NCI-H774 (cell line): ENCODE measurements at regions not wholly inside any gene's neighbourhood (a gene's known extent, or its start where the extent isn't known, plus 50 kb on each side); places are given as distances from the start of the nearest gene placed in this dataset.
"Not testable (repeated sequence)": the region's sequence is repeated elsewhere in the genome, so short reads cannot be mapped to it uniquely, and the experiment has no call there.

Source experiments
- DNase-seq: peaks from one replicate; lab custom pipeline; 2025; lab: John Stamatoyannopoulos, UW

DNA sequence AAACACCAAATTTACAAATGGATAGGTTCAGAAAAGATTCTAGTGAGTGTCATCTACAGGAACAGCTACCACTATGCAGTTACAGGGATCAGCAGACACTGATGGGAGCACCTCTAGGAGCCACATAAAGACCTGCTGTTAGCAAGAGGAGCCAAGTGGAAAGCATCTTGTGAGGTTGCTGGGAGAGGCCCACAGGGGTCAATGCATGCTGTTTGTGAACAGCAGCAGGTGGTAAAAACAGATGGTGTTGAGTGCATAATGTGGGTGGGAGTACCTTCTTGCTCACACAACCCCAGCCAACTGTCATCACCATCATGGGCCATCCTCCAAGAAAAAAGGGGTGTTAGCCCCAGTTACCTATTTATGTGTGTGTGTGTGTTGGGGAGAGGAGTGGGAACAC lies 215.2 kb upstream of the SSTR1 start:
- DNase-seq: no peak

DNA sequence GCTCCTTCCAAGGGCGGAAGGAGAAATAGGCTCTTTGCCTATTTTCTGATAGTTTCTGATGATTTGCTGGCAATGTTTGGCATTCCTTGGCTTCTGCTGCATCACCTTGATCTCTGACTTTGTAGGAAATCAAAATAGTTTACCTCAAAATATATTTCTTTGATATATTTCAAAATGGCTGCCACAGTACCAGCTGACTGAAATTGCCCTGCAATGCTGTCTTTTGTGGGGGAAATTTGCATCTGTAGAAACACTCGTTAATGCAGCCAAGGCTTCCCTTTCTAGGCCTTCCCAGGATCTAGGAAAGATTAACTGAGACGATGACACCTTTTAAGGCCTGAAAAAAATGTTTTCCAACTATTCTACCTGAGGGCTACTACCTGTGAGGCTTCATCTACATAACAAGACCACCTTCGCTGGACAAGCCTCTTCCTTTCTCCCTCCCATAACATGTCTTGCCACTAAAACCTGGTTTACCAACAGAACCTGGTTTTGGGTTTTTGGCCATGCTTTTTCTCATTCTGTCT lies 212.8 kb upstream of the SSTR1 start:
- no peak for DNase-seq

DNA sequence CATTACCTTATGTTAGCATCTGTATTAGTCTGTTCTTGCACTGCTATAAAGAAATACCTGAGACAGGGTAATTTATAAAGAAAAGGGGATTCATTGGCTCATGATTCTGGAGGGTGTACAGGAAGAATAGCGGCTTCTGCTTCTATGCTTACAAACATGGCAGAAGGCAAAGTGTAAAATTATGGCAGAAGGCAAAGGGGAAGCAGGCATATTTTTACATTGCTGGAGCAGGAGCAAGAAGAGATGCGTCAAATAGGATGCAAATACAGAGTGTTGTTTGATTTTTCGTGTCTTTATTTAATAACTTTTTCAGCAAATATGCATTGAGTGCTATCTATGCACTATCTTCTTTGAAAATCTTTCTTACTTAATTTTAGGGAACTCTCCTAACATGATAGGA lies 210.7 kb upstream of the SSTR1 start:
- no peak for DNase-seq

DNA sequence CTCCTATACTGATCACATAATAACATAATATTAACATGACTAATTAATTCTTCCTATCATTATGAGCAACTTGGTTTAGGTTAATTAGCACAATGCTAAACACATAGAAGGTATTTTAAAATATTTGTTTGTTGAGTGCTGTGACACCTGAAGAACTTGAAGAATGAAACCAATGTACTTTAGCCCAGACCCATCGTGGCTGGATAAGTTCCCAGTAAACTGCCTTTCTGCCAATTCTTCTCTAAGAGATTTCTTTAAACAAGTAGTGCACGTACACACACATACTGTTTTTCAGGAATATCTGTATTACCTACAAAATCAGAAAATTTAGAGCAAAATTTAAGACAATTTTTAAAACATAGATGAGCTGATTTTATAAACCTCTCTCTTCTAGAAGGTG lies 207.4 kb upstream of the SSTR1 start:
- DNase-seq: no peak

DNA sequence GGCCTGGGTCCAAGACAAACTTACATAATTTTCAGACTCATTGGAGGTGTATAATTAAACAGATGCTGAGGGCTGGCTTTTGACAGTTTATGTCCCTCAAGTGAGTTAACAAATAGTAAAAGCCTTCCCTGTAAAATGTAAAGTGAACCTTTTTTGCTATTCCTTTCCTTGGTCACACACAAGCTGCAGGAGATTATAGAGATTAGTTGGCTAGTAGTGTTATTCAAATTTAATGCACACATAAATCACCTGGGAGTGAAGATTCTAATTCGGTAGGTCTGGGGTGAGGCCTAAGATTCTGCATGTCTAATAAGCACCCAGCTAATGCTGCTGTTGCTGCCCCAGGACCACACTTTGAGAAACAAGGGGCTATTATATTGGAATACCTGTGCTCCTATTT lies 206.2 kb upstream of the SSTR1 start:
- no peak for DNase-seq

DNA sequence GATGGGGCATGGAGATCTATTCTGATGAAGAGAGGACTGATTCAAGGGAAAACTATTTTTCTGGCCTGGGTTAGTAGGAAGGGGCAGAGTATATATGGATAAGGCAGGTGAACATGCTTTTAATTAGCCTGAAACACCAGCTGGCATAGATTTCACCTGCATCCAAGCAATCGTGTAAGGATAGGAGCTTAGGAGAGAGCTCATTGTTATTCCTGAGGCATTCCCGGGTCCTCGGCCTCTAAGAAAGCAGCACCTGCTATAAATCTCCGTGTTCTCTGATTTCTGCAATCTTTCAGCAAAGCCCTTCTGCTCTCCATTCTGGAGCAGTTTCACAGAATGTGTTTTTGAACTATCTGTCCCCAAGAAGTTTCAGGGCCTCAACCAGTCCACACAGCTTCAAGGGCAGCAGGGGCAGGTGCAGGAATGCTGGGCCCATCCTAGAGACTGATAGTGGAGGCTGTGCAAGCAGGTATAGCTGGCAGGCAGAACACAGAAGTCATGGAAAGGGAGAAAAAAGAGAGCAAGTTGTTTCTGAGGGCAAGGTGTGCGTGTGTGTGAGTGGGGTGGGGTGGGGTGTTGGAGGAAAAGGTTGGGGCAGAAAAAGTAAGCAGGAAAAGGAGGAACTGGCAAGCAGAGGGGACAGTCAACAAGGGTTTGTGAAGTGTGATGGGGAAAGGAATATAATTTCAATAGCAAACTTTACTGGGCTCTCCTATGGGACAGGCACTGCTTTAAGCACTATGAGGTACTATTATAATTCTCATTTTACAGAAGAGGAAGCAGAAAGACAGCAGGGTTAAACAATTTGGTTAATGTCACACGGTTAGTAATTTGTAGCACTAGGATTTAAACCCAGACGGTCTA lies 203.7 kb upstream of the SSTR1 start:
- DNase-seq: no peak

DNA sequence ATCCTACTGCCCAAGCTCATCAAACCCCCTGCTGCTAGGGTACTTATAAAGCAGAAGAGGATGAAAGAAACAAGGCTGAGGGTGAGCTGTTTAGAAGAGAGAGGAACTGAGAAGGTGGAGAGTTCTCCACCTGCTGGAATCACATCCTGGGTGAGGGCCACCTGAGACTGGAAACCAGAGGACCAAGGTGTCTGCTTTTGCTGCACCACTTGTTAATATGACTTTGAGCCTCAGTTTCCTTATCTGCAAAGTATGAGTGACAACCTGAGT lies 203.2 kb upstream of the SSTR1 start:
- no peak for DNase-seq

DNA sequence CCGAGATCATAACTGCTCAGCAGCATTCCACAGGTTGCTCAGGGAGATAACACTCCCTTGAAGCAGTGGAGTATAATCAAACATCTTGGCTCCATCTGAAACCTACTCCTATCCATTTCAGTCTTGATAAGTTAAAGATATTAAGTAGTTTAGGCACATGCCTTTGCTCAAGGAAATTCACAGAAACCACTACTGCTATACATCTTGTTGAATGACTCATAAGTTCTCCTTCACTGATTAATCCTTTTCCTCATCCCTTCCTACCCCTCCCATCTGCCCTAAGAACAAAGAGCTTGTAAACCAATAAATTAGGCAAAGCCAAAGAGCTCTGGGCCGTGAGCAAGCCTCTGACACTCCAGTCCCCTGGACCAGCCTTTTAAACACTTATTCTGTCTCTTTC lies 196.5 kb upstream of the SSTR1 start:
- DNase-seq: not testable (repeated sequence)

DNA sequence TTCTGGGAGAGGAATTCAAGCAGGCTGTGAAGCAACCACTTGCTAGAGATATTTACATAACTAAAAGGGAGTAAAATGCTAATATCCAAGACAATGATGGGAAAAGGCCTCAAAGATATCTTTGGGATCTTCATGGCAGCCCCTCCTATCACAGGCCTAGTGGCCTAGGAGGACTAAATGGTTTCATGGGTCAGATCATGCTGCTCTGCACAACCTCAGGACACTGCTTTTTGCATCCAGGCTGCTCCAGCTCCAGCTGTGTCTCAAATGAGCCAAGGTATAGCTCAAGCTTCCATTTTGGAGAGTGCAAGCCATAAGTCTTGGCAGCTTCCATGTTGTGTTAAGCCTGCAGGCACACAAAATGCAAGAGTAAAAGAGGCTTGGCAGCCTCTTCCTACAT lies 195.6 kb upstream of the SSTR1 start:
- no peak for DNase-seq

DNA sequence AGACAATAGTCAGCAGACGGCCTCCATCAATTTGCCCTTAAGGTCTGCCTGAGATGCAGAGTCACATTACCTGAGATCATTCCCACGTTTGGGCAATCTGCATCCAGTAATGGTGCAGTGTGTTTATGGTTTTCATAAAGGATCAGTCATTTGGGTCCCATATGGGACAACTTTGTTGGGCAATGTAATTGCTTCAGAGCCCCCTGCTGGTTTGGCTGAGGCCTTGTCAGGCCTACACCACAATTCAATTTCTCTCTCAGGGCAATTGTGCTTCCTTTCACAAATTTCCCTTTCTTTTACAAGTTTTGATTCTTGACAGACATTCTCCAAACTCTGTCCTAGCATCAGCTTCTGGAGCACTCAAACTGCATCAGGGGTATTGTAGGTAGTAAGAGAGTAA lies 191.2 kb upstream of the SSTR1 start:
- DNase-seq: no peak

DNA sequence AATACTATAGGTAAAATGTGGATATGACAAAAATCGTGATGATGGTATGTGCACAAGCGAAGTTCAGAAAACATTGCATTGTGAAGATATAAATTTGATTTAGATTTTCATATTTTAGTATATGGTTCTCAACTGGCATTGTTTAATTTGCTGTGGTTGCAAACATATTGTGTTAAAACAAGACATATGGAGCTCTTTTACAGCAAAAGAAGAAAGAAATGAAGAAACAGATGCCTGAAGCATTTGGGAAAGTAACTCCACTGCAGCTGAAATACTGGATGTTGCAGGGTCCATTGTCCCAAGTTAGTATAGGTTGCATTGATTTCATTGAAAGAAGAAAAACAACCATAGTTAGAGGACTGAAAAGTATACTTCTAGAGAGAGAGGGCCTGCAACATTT lies 185.8 kb upstream of the SSTR1 start:
- DNase-seq: no peak

DNA sequence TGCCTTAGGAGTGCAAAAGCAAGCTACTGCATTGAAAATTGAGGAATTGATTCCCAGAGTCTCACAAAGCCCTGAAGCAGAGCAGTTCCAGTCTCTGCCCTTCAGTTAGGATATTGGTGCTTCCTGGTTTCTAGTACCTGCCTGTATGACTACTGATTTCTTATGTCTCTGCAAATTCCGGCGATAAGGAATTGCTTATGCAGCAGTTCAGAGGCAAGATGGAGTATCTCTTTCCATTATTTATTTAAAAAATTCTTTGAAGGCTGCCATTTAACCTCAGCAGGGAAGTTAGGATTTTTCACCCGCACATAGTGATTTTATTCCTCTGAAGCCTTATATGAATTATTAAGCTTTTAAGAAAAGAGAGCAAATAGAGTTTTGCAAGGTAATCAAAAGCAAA lies 184.9 kb upstream of the SSTR1 start:
- no peak for DNase-seq

DNA sequence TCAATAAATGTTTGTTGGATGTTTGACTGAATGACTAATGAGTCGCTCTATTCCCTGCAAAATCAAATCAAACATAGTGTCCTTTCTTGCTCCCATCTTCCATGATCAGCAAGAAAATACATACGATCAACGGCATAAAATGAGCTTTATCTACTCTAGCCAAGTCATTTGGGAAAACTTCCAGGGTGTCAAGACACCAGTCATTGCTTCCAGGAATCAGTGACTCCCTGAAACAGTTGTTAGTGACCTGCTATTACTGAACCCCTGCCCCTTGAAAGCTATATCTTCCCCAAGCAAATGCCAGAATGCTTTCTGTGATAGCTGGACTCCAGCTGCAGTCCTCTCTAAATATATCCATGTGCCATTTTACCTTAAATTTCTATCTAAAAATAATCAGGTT lies 169.5 kb upstream of the SSTR1 start:
- DNase-seq: no peak

DNA sequence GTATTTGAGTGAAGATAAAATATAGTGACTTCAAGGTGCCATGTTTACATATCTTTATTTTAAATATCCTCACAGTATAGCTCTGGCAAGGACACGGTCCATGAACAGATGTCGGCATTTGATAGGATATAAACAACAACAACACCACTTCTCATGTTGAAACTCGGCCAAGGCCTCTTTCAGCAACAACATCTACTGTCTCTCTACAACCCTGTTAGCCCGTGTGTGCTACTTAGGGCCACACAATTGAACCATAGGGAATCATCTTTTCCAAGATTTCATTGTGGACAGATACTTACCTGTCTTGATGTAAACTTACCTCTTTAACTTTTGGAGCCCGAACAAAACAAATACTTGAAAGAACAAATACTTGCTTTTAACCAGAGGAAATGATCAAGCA lies 168.7 kb upstream of the SSTR1 start:
- DNase-seq: no peak

DNA sequence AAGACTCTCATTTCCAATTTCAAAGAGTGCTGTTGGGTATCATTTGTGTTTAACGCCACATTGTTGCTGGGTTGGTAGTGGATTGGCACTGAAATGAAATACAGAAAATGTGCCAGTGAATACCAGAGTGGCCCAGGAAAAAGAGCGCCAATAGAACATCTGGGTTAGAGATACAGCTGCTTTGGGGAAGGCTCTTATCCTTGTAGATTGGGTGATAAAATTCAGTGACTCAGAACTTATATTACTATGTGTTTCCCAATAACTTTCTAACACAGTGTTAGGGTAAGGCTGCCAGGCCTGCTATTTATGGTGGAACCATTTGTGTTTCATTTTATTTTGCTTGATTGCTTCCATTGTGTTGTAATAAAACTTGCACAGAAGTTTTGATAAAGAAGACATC lies 168.2 kb upstream of the SSTR1 start:
- no peak for DNase-seq

DNA sequence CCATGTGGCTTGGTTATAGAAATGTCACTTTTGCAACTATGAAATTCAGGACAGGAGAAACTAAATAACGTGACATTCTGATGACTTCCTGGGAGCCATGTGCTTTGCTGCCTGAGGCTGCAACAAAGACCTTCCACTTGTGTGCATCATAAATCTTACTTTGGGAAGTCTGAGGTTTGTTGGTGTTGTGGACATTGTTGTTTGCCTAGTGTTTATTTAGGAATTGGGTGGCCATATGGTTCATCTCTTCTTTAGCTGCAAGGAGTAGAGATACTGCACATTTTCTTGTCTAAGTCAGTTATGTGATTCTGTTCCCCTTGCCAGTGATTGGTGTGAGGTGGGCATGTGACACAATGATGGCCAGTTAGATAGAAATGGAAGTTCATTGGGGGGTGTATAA lies 167.3 kb upstream of the SSTR1 start:
- DNase-seq: no peak

DNA sequence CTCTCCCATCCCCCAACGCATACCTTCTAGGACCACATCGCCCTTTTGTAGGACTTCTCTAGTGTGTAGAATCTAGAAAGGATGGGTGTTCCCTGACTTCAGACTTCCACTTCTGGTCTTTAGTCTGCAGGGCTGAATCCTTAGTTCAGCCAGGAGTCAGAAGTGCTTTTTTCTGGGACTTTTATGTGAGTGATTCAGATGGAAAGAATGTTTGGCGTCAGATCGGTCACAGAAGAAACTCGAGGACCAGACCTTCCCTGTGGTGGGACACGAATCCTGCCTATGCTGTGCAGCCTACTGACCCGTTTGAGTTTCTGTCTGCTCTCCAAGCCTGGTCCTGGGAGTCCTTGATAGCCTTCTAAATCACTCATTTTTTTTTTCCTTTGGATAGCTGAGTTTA lies 165.4 kb upstream of the SSTR1 start:
- no peak for DNase-seq

DNA sequence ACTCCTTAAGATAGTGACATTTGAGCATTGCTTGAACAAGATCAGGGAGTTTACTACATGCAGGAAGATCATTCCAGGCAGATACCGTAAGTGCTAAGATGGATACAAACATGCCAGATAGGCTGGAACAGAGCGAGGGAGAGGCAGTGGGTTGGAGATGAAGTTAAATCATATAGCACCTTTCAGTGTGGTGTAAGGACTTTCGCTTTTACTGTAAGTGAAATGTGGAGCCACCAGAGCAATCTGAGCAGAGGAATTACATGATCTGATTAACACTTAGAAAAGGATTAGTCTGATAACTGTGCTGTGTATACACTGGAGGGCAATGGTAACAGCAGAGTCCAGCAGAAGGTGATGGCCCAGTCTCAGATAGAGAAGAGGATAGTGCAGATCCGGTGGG lies 163.0 kb upstream of the SSTR1 start:
- DNase-seq: no peak

DNA sequence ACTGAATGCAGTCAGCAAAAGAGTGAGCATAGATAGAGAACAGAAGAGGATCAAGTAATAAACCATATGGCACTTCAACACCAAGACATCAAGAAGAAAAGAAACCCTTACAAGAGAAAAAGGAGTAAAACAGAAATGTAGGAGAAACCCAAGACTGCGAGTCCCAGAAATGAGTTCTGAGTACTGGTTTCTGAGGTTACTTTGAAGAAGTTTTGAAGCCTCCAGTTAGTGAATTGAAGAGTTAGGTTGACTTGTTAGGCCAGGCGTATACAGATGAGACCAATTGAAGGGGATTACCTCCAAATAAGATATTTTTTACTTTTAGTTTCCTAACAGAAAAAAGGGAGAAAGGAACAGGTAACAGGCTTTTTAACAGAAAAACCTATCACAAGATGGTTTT lies 162.2 kb upstream of the SSTR1 start:
- DNase-seq: no peak

DNA sequence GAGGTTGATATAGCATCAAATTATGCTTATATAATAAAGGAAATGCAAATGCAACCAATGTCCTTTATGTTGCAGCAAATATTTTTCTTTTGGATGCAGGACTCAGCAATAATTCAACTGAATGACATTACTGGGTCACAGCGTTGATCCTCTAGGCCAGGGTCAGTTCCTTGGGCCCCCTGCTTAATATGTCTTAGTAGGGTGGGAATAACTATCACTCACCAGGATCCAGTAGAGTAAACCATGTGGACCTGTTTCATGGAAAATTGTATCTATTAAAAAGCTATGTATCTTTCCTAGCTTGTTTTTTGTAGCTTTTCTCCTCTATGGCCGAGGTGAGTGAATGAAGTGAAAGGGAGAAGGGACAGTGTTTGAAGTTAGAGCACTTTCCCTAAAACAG lies 161.5 kb upstream of the SSTR1 start:
- no peak for DNase-seq

DNA sequence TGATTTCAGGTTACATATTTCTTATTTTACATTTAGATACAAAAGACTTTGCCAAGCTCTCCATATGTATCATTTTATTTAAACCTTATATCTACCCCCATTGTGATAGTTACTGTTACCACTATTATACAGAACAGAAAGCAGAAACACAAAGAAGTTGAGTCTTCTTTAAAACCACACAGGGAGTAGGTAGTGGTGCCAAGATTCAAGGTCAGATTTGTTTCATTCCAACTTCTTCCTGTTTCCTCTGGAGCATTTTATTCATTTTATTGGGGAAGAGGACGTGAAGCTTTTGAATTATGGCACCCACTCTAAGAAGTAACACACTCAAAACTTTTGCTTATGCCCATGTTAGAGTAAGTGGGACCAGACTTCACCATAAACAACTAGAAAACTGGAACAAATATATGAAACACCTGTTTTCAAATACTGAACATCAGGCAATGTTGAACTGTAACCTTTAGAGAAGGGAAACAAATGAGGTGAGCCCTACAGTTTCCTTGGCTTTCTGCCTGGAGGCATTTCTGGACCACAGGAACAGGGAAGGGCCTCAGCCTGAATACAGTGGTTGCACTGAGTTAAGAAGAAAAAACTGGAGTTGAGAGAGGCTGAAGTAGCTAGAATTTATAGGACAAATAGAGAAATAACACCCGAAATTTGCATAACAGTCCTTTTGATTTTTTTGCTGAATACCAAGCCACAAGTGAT lies 160.4 kb upstream of the SSTR1 start:
- no peak for DNase-seq

DNA sequence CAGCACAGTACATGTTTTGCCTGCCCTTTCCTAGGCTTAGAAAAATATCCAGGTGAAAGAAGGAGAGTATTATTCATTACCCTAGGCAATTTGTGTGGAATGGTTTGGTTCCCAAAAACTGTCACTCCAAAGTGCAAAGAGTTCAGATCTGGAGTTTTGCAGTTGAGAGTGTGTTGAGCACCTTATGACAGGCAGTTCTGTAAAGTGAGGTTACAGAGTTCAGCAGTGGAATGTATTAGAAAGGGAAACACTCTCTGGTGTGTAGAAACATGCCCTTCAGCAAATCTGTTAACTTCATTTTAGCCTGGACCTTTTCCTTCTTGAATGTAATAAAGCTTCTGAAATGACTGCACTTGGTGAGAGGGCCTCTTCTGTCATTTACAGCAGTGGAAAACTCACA lies 154.0 kb upstream of the SSTR1 start:
- no peak for DNase-seq

DNA sequence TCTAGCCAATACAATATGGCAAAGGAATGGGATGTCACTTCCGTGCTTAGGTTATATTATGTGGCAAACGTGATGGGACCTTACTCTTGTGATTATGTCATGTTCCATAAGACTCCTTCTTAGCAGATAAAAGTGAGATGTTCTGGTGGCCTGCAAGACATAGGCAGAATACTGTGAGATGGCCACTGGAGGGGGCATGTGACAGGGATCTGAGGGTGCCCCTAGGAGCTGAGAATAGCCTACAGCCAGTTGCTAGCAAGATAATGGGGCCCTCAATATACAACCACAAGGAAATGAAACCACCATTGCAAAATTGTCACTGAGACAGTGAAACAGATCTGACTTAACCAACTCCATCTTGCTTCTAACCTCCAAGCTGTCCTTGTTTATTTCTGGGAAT lies 151.4 kb upstream of the SSTR1 start:
- no peak for DNase-seq

DNA sequence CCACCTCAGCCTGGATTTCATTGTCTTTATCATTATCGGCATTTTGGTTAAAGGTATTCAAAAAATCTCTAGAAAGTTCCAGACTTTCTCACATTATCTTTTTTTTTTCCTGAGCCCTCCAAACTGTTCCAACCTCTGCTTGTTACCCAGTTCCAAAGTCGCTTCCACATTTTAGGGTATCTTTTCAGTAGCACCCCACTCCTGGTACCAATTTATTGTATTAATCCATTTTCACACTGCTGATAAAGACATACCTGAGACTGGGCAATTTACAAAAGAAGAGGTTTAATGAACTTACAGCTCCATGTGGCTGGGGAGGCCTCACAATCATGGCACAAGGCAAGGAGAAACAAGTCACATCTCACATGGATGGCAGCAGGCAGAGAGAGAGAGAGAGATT lies 145.5 kb upstream of the SSTR1 start:
- not testable (repeated sequence) for DNase-seq
